Ovary (tissue), 7 donors: ENCODE measurements at regions not wholly inside any gene's neighbourhood (a gene's known extent, or its start where the extent isn't known, plus 50 kb on each side); places are given as distances from the start of the nearest gene placed in this dataset.

ENCODE experiments used
- DNase-seq, 5 donors: peaks; one replicate each; pipeline ENCODE4 v3.0.0-alpha.2; 2019 to 2020
- H3K27ac ChIP-seq, 2 donors: fragments of 200-600 bp; one replicate each; pipeline versions ENCODE4 v1.5.1 to v1.8.0; 2019 to 2022
- H3K27me3 ChIP-seq: fragments of 200-600 bp; one replicate; pipeline ENCODE4 v1.8.0; 2022
- H3K36me3 ChIP-seq: fragments of 200-600 bp; sonication (generic); one replicate; pipeline ENCODE4 v1.5.1; 2019
- H3K4me1 ChIP-seq: one replicate; pipeline ENCODE4 v1.8.1; 2013; ENCODE audit warnings: mild to moderate bottlenecking, moderate library complexity; ENCODE audit not compliant: insufficient read depth
- H3K4me3 ChIP-seq: fragments of 200-600 bp; sonication (generic); one replicate; pipeline ENCODE4 v1.5.1; 2017
- H3K9me3 ChIP-seq, 2 donors: fragments of 200-600 bp in 1 of 2; sonication (generic) in 1 of 2; one replicate each; pipeline versions ENCODE4 v1.5.1 to v1.8.1; 2013 to 2019; ENCODE audit warnings: mild to moderate bottlenecking in 1 of 2, moderate library complexity in 1 of 2
- EP300 ChIP-seq: sonication (generic); formaldehyde crosslinking; IDR thresholded peaks from one replicate; pipeline ENCODE4 v1.6.1; 2017; ENCODE audit warnings: antibody characterized with exemption
- POLR2A ChIP-seq: fragments of 450-650 bp; IDR thresholded peaks from one replicate; pipeline ENCODE4 v1.6.1; 2017; ENCODE audit warnings: antibody characterized with exemption, mild to moderate bottlenecking, moderate library complexity
- WGBS, 3 donors: extraction: QIAGEN DNeasy Blood & Tissue Kit in 1 of 3; methylation state at CpG; one replicate each; pipeline versions ENCODE4 v1.1.5 to v1.1.7; 2013 to 2017; 5-methylcytosine and 5-hydroxymethylcytosine counted together
- intact Hi-C, 4 donors: fragments of 100-400 bp; cut with DNase I; formaldehyde crosslinking; loops; one replicate each; pipeline versions ENCODE4 v1.11.0 to v1.15.1; 2022 to 2023
- TF ChIP-seq, protein P1 (sequence below), 3 donors: fragments of 450-650 bp in 2 of 3; fragments of 200-600 bp in 1 of 3; IDR thresholded peaks; one replicate each; pipeline versions ENCODE4 v1.5.1 to v1.8.0; 2016 to 2022; ENCODE audit warnings: antibody characterized with exemption in 3 of 3, mild to moderate bottlenecking in 1 of 3
- donor health status: DM: no; HTN: no; CAD: no; lungs with moderate emphysema.
- donor health status: DM: no; HTN: no; CAD: no.
- donor health status: Bipolar disorder and iron deficiency.
- donor health status: DM: no; HTN: no; CAD: no.
- donor health status: DM: yes; HTN: yes; CAD: no.

DNA sequence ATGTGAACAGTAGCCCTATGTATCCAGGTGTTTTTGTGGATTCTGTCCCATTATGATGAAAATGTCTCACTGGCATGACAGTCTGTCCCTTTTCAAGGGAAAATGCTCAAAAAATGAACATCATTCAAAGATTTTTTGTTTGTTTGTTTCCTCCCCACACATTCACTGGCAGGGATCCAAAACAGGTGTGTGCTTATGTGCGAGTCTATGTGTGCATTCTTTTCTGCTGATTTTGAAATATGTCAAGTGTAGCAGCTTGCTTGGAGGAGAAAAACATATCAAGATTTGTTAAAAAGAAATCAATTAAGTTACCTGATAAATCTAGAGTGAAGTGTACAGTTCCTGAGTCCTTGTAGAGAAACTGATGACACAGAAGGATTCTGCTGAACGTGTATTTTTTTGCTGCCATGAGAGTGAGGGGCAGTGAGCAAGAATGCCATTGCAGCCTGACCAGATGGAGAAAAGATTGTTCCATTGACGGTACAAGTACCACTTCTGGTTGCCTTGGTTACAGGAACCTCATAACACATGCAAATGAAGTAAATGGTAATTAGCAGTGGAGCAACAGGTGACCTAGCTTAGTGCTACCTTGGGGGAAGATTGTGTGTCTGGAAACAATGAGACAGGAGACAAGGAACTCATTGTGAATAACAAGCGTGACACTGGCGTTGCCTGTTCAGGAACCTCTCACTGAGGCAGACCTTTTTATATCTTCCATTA, 277.4 kb upstream of the PHYHIPL start:
- WGBS, 3 donors, result 83 to 85% (median 85%) methylated on average over 5 of the region's 5 CpGs
- Histone ChIP-seq H3K4me1 (peaks cover 2% of the 10 kb centered on the region), H3K36me3 (no peaks in the 10 kb centered on the region), H3K27me3 (no peaks in the 10 kb centered on the region), H3K9me3 (no peaks in the 10 kb centered on the region), H3K27ac (no peak overlapping the region), H3K4me3 (no peak overlapping the region)
- intact Hi-C loops, result no loop called here
- DNase-seq, result no peak
- TF ChIP-seq, protein P1, sequence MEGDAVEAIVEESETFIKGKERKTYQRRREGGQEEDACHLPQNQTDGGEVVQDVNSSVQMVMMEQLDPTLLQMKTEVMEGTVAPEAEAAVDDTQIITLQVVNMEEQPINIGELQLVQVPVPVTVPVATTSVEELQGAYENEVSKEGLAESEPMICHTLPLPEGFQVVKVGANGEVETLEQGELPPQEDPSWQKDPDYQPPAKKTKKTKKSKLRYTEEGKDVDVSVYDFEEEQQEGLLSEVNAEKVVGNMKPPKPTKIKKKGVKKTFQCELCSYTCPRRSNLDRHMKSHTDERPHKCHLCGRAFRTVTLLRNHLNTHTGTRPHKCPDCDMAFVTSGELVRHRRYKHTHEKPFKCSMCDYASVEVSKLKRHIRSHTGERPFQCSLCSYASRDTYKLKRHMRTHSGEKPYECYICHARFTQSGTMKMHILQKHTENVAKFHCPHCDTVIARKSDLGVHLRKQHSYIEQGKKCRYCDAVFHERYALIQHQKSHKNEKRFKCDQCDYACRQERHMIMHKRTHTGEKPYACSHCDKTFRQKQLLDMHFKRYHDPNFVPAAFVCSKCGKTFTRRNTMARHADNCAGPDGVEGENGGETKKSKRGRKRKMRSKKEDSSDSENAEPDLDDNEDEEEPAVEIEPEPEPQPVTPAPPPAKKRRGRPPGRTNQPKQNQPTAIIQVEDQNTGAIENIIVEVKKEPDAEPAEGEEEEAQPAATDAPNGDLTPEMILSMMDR (IDR thresholded peaks at IDR 0.05), result no peak
- TF ChIP-seq EP300 (no peak), POLR2A (no peak)

DNA sequence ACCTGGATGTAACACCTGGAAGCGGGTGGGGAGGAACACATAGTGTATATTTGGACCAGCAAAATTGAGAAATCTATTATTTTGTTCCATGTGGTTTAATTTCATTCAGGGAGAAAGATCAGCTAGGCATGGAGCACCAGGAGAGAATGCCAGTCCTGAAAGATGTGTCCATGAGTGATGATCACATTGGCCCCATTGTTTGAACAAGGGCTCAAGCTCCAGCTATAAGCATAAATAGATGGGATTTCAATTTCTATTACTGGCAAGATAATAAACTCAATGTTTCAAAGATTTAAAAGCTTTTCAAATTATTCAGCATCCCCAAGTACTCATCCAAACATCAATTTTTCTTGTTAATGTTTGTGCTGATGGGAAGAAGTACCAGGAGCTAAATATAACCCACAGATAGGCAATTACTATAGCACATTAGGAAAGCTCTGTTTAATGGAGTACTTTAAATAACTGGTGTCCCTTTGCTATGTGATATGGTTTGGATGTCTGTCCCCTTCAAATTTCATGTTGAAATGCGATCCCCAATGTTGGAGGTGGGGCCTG, 275.3 kb upstream of the PHYHIPL start:
- 88 to 94% (median 90%) methylated on average over 2 of the region's 2 CpGs for WGBS, 3 donors

DNA sequence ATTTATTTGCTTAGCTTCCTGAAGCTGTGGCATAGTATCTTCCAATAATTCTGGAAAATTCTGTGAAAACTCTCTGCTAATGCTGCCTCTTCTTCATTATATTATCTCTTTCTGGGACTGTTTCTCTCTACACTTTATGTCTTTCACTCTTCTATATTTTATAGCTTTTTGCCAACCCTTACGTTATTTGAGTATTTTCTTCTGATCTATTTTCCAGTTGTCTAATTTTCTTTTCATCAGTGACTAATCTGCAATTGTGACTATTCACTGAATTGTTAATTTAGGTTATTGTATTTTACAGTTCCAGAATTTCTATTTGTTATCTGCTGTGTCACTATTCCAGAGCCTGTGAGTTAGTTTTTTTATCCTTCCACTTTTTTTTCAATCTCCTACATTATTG, 273.4 kb upstream of the PHYHIPL start:
- Histone ChIP-seq H3K36me3 (no peaks in the 10 kb centered on the region), H3K27ac (no peak overlapping the region), H3K4me3 (no peak overlapping the region), H3K9me3 (no peaks in the 10 kb centered on the region), H3K4me1 (no peaks in the 10 kb centered on the region), H3K27me3 (no peaks in the 10 kb centered on the region)
- no peak for TF ChIP-seq POLR2A
- no peak for TF ChIP-seq EP300
- TF ChIP-seq, protein P1 (IDR thresholded peaks at IDR 0.05), result no peak
- WGBS, 3 donors, result 93 to 98% (median 98%) methylated on average over 1 of the region's 1 CpG
- intact Hi-C loops, result no loop called here
- DNase-seq, result no peak

More for the DNA sequence above, 275.3 kb upstream of the PHYHIPL start:
- H3K9me3 ChIP-seq, result no peaks in the 10 kb centered on the region
- H3K4me3 ChIP-seq, result no peak overlapping the region
- H3K36me3 ChIP-seq, result no peaks in the 10 kb centered on the region
- no peak for DNase-seq
- no peaks in the 10 kb centered on the region for H3K27me3 ChIP-seq
- TF ChIP-seq POLR2A, result no peak
- TF ChIP-seq, protein P1 (IDR thresholded peaks at IDR 0.05), result no peak
- TF ChIP-seq EP300, result no peak
- intact Hi-C loops, result no loop called here
- H3K27ac ChIP-seq, result no peak overlapping the region
- H3K4me1 ChIP-seq, result peaks cover 2% of the 10 kb centered on the region

DNA sequence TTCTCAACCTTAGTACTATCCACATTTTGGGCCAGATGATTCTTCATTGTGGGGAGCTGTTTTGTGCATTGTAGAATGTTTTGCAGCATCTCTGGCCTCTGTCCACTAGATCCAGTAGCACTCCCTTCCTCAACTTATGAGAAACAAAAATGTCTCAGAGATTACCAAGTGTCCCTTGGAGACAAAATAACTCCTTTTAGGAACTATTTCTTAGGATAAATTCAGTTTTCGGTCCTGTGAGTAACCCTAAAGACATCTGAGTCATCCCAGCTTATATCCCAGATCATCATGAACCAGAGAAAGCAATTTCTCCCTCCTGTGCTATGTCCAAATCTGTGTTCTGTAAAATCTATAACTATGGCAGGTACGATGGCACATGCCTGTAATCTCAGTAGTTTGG, 266.6 kb upstream of the PHYHIPL start:
- Histone ChIP-seq H3K36me3 (no peaks in the 10 kb centered on the region), H3K4me3 (no peak overlapping the region), H3K27ac (no peak overlapping the region), H3K27me3 (no peaks in the 10 kb centered on the region), H3K4me1 (no peaks in the 10 kb centered on the region), H3K9me3 (no peaks in the 10 kb centered on the region)
- intact Hi-C loops, result no loop called here
- TF ChIP-seq EP300, result no peak
- TF ChIP-seq POLR2A, result no peak
- TF ChIP-seq, protein P1 (IDR thresholded peaks at IDR 0.05), result no peak
- DNase-seq, result no peak
- 68 to 74% (median 69%) methylated on average over 2 of the region's 2 CpGs for WGBS, 3 donors
